A549 (cell line): ENCODE measurements at regions not wholly inside any gene's neighbourhood (a gene's known extent, or its start where the extent isn't known, plus 50 kb on each side); places are given as distances from the start of the nearest gene placed in this dataset.

Experiments used
- ATAC-seq, 2 experiments: fragments of 200-7000 bp in 1 of 2; fragments of >200 bp in 1 of 2; cut with Nextera tagmentation in 1 of 2; cut with Tn5 transposase in 1 of 2; 3 replicates each; pipeline versions ENCODE4 v1.8.0 to v1.9.1; 2018 to 2020; ENCODE audit warnings: mild to moderate bottlenecking in 1 of 2, moderate library complexity in 1 of 2
- CTCF ChIA-PET: fragments of 300-600 bp; sonication (Branson Sonifier 250); formaldehyde crosslinking; extraction: SDS; loops from one replicate; lab custom pipeline; 2021; ENCODE audit warnings: antibody characterized with exemption, inconsistent platforms; lab: Yijun Ruan, JAX
- POLR2A ChIA-PET: fragments of 350-600 bp; formaldehyde crosslinking; extraction: SDS; loops from one replicate; lab custom pipeline; 2021; ENCODE audit warnings: antibody characterized with exemption, inconsistent platforms; lab: Yijun Ruan, JAX
- DNase-seq, 2 experiments: peaks; one replicate each; pipeline versions ENCODE4 v3.0.0 to v3.0.0-alpha.2; 2011 to 2016; ENCODE audit warnings: low read depth in 1 of 2, low spot score in 1 of 2
- FAIRE-seq: peaks from 2 replicates; lab custom pipeline; 2011; peaks lifted over from hg19 to GRCh38; lab: Jason Lieb, UNC
- H3K27ac ChIP-seq, 2 experiments: fragments of >200 bp; sonication (Bioruptor Twin); formaldehyde crosslinking; 3 replicates each; pipeline ENCODE4 v1.5.1; 2016 to 2017
- H3K4me1 ChIP-seq: fragments of >200 bp; sonication (Bioruptor Twin); formaldehyde crosslinking; 3 replicates; pipeline ENCODE4 v1.6.1; 2016
- H3K4me2 ChIP-seq: fragments of >200 bp; sonication (Bioruptor Twin); formaldehyde crosslinking; 3 replicates; pipeline ENCODE4 v1.6.1; 2016
- H3K4me3 ChIP-seq: fragments of >200 bp; sonication (Bioruptor Twin); formaldehyde crosslinking; 3 replicates; pipeline ENCODE4 v1.5.1; 2016
- H3K9me3 ChIP-seq: fragments of >200 bp; sonication (Bioruptor Twin); formaldehyde crosslinking; 3 replicates; pipeline ENCODE4 v1.6.1; 2016
- CBX8 ChIP-seq: fragments of 200-600 bp; sonication (generic); IDR thresholded peaks from 2 replicates; pipeline ENCODE4 v1.6.1; 2016
- CHD4 ChIP-seq: fragments of 200-600 bp; sonication (generic); IDR thresholded peaks from 2 replicates; pipeline ENCODE4 v1.6.1; 2016; ENCODE audit warnings: antibody characterized with exemption, mild to moderate bottlenecking, borderline replicate concordance
- EHF ChIP-seq: fragments of 250-450 bp; sonication (Bioruptor Pico); IDR thresholded peaks from 2 replicates; pipeline ENCODE4 v1.5.0; 2020; ENCODE audit warnings: mild to moderate bottlenecking
- EP300 ChIP-seq, 2 experiments: fragments of >200 bp; sonication (Bioruptor Twin); formaldehyde crosslinking; IDR thresholded peaks; 2 replicates in 1 of 2; 3 replicates in 1 of 2; pipeline ENCODE4 v1.6.1; 2016 to 2017
- HDAC2 ChIP-seq: fragments of 200-600 bp; sonication (generic); IDR thresholded peaks from 2 replicates; pipeline ENCODE4 v1.6.1; 2016
- HEYL ChIP-seq: fragments of 250-450 bp; sonication (Bioruptor Pico); IDR thresholded peaks from 2 replicates; pipeline ENCODE4 v1.8.0; 2021; ENCODE audit warnings: mild to moderate bottlenecking, moderate library complexity
- KDM1A ChIP-seq: fragments of 200-600 bp; sonication (generic); IDR thresholded peaks from 2 replicates; pipeline ENCODE4 v1.6.1; 2016; ENCODE audit warnings: low read depth, mild to moderate bottlenecking
- MAFK ChIP-seq: fragments of 450-650 bp; IDR thresholded peaks from 2 replicates; pipeline ENCODE4 v1.6.1; 2014; ENCODE audit not compliant: partially characterized antibody
- MAZ ChIP-seq: fragments of 150-350 bp; IDR thresholded peaks from 2 replicates; pipeline ENCODE4 v1.6.1; 2014; ENCODE audit warnings: antibody characterized with exemption, low read depth, low read length, borderline replicate concordance
- PHF8 ChIP-seq: fragments of 200-600 bp; sonication (generic); IDR thresholded peaks from 2 replicates; pipeline ENCODE4 v1.6.1; 2016; ENCODE audit warnings: low read depth, mild to moderate bottlenecking, antibody characterized with exemption, moderate library complexity, borderline replicate concordance
- POLR2AphosphoS2 ChIP-seq: conservative IDR thresholded peaks from 2 replicates; pipeline ENCODE4 v1.6.1; 2012; ENCODE audit warnings: low read length, improper control_type of control experiment, inconsistent platforms
- RARB ChIP-seq: fragments of 250-450 bp; sonication (Bioruptor Pico); IDR thresholded peaks from 2 replicates; pipeline ENCODE4 v1.8.0; 2021; ENCODE audit warnings: mild to moderate bottlenecking, moderate library complexity
- RNF2 ChIP-seq: fragments of 200-600 bp; sonication (generic); IDR thresholded peaks from 2 replicates; pipeline ENCODE4 v1.6.1; 2016; ENCODE audit warnings: low read depth, mild to moderate bottlenecking, antibody characterized with exemption, moderate library complexity, borderline replicate concordance
- TFCP2L1 ChIP-seq: fragments of 250-450 bp; sonication (Bioruptor Pico); IDR thresholded peaks from 2 replicates; pipeline ENCODE4 v1.5.0; 2021; ENCODE audit warnings: mild to moderate bottlenecking
- TP53 ChIP-seq: fragments of 250-450 bp; sonication (Bioruptor Pico); IDR thresholded peaks from 2 replicates; pipeline ENCODE4 v1.5.0; 2021; ENCODE audit warnings: mild to moderate bottlenecking, moderate library complexity
- ZC3H11A ChIP-seq: fragments of 450-650 bp; IDR thresholded peaks from 2 replicates; pipeline ENCODE4 v1.6.1; 2014; ENCODE audit warnings: antibody characterized with exemption, mild to moderate bottlenecking
- WGBS: methylation state at CpG from one replicate; pipeline ENCODE4 v1.1.6; 2017; ENCODE audit errors: missing lambda C conversion rate; 5-methylcytosine and 5-hydroxymethylcytosine counted together
- TF ChIP-seq, protein P1 (sequence below): IDR thresholded peaks from 2 replicates; pipeline ENCODE4 v1.6.1; 2012
- TF ChIP-seq, protein P2 (sequence below): fragments of 250-450 bp; sonication (Bioruptor Pico); IDR thresholded peaks from 2 replicates; pipeline ENCODE4 v1.5.0; 2020; ENCODE audit warnings: low read depth, mild to moderate bottlenecking, moderate library complexity
- TF ChIP-seq, protein P3 (sequence below): fragments of 150-350 bp; IDR thresholded peaks from 2 replicates; pipeline ENCODE4 v1.6.1; 2014; ENCODE audit warnings: low read depth, mild to moderate bottlenecking, low read length
- TF ChIP-seq, protein P4 (sequence below): fragments of >200 bp; sonication (Bioruptor Twin); formaldehyde crosslinking; IDR thresholded peaks from 3 replicates; pipeline ENCODE4 v1.6.1; 2016
- TF ChIP-seq, protein P5 (sequence below): fragments of >200 bp; sonication (Bioruptor Twin); formaldehyde crosslinking; IDR thresholded peaks from 3 replicates; pipeline ENCODE4 v1.5.1; 2016

DNA sequence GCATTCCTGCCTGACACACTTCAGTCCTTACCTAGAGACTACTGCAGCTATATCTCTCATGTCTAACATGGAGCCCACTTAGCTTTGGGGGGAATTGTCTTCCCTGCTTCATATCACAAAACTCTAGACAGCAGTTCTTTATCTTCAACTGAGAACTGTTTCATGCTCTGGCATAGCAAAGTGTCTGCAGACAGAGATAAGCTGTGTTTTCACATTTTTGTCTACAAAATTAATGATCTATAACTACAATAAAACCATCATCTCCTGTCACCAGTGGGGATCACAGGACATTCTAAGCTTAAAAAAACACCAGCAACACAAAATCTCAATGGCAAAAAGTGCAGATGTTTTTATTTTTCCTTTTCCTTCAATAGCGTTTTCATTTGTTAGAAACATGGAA is 137.1 kb upstream of the VRK1 start:
- no peak overlapping the region for H3K4me3 ChIP-seq
- H3K4me2 ChIP-seq, result no peak overlapping the region
- FAIRE-seq (no peak), ATAC-seq (no peak), DNase-seq (no peak)
- no peaks in the 10 kb centered on the region for H3K9me3 ChIP-seq
- TF ChIP-seq ZC3H11A (no peak), EP300 (IDR thresholded peaks at IDR 0.05) (no peak), EHF (CRISPR knock-in tag) (no peak), PHF8 (no peak), CBX8 (no peak), CHD4 (no peak), KDM1A (no peak), RNF2 (no peak), MAFK (no peak)
- TF ChIP-seq, protein P1, sequence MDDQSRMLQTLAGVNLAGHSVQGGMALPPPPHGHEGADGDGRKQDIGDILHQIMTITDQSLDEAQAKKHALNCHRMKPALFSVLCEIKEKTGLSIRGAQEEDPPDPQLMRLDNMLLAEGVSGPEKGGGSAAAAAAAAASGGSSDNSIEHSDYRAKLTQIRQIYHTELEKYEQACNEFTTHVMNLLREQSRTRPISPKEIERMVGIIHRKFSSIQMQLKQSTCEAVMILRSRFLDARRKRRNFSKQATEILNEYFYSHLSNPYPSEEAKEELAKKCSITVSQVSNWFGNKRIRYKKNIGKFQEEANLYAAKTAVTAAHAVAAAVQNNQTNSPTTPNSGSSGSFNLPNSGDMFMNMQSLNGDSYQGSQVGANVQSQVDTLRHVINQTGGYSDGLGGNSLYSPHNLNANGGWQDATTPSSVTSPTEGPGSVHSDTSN, result no peak
- TF ChIP-seq, protein P2, sequence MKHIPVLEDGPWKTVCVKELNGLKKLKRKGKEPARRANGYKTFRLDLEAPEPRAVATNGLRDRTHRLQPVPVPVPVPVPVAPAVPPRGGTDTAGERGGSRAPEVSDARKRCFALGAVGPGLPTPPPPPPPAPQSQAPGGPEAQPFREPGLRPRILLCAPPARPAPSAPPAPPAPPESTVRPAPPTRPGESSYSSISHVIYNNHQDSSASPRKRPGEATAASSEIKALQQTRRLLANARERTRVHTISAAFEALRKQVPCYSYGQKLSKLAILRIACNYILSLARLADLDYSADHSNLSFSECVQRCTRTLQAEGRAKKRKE, result no peak
- TF ChIP-seq, protein P3, sequence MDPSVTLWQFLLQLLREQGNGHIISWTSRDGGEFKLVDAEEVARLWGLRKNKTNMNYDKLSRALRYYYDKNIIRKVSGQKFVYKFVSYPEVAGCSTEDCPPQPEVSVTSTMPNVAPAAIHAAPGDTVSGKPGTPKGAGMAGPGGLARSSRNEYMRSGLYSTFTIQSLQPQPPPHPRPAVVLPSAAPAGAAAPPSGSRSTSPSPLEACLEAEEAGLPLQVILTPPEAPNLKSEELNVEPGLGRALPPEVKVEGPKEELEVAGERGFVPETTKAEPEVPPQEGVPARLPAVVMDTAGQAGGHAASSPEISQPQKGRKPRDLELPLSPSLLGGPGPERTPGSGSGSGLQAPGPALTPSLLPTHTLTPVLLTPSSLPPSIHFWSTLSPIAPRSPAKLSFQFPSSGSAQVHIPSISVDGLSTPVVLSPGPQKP, result no peak
- TF ChIP-seq, protein P4, sequence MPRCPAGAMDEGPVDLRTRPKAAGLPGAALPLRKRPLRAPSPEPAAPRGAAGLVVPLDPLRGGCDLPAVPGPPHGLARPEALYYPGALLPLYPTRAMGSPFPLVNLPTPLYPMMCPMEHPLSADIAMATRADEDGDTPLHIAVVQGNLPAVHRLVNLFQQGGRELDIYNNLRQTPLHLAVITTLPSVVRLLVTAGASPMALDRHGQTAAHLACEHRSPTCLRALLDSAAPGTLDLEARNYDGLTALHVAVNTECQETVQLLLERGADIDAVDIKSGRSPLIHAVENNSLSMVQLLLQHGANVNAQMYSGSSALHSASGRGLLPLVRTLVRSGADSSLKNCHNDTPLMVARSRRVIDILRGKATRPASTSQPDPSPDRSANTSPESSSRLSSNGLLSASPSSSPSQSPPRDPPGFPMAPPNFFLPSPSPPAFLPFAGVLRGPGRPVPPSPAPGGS, result no peak
- 26% methylated on average over 1 of the region's 1 CpG for WGBS
- no peak overlapping the region for H3K27ac ChIP-seq
- CTCF ChIA-PET, result no interaction called here
- POLR2A ChIA-PET, result no interaction called here
- H3K4me1 ChIP-seq, result no peaks in the 10 kb centered on the region

DNA sequence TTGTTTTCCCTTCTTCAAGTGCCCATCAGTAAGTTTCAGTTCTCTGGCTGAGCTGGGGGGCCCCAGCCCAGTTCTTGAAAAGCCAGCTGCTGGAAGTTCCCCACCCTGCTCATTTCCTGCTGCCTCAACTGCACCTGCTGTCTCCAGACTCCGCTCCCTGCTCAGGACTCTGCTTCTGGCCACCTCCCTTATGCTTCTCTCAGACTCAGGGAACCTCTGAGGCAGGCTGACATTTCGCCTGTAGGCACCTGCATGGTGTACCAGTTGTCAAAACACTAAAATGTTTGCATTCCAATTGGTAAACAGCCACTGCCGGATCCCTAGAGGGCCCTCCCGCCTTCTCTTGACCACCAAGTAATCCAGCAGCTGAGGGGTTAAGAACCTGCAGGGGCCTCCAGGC is 136.5 kb upstream of the VRK1 start:
- FAIRE-seq (no peak), ATAC-seq (no peak), DNase-seq (no peak)
- H3K4me2 ChIP-seq, result no peak overlapping the region
- TF ChIP-seq MAZ (no peak), HEYL (CRISPR knock-in tag) (no peak), HDAC2 (no peak), POLR2AphosphoS2 (no peak), TFCP2L1 (no peak), TP53 (CRISPR knock-in tag) (no peak), RARB (CRISPR knock-in tag) (no peak)
- TF ChIP-seq, protein P5, sequence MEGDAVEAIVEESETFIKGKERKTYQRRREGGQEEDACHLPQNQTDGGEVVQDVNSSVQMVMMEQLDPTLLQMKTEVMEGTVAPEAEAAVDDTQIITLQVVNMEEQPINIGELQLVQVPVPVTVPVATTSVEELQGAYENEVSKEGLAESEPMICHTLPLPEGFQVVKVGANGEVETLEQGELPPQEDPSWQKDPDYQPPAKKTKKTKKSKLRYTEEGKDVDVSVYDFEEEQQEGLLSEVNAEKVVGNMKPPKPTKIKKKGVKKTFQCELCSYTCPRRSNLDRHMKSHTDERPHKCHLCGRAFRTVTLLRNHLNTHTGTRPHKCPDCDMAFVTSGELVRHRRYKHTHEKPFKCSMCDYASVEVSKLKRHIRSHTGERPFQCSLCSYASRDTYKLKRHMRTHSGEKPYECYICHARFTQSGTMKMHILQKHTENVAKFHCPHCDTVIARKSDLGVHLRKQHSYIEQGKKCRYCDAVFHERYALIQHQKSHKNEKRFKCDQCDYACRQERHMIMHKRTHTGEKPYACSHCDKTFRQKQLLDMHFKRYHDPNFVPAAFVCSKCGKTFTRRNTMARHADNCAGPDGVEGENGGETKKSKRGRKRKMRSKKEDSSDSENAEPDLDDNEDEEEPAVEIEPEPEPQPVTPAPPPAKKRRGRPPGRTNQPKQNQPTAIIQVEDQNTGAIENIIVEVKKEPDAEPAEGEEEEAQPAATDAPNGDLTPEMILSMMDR, result no peak
- ChIA-PET CTCF (interaction anchor here (2.0 kb wide), 1 partner anchor 13 kb away, joined by 4 read pairs; no protein-coding TSS in a partner anchor), POLR2A (no interaction called here)
- no peaks in the 10 kb centered on the region for H3K4me1 ChIP-seq
- no peaks in the 10 kb centered on the region for H3K9me3 ChIP-seq
- WGBS, result 8% methylated on average over 4 of the region's 4 CpGs
- no peak overlapping the region for H3K4me3 ChIP-seq
- no peak overlapping the region for H3K27ac ChIP-seq
